ENCODE measurements at regions not wholly inside any gene's neighbourhood (a gene's known extent, or its start where the extent isn't known, plus 50 kb on each side); places are given as distances from the start of the nearest gene placed in this dataset.

GRCh38 chr6:166688901-166689300 lies 61.9 kb upstream of the RPS6KA2 start:
- no peaks in the 10 kb centered on the region for H3K27me3 ChIP-seq
- intact Hi-C loops (cut with DNase I) = no loop called here
- no peaks in the 10 kb centered on the region for H3K9me3 ChIP-seq
- 89 to 93% methylated on average over 9 of the region's 9 CpGs for WGBS, 2 donors
- H3K27ac ChIP-seq = no peak overlapping the region
- H3K4me1 ChIP-seq = peaks cover 0 to 13% (median 6%) of the 10 kb centered on the region in 4 donors
- H3K36me3 ChIP-seq = no peaks in the 10 kb centered on the region
- DNase-seq = no peak
- TF ChIP-seq CTCF (IDR thresholded peaks at IDR 0.05) = no peak
- H3K4me3 ChIP-seq = no peak overlapping the region

DNA sequence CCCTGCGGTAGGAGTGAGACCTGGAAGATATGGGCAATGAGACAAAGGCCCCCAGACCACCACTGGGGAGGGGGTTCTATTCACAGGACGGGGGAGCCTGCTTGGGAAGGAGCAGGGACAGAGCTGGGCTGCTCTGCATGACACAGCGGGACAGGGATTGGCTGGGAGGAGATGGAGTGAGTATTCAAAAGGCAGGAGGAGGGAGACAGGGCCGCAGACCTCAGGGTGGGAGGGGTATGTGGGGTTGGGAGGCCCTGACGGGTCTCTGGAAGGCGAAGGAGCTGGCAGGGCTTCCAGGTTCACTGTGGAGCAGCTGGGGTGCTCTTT lies 60.8 kb upstream of the RPS6KA2 start:
- Histone ChIP-seq H3K9me3 (no peaks in the 10 kb centered on the region), H3K36me3 (no peaks in the 10 kb centered on the region), H3K27ac (no peak overlapping the region), H3K27me3 (no peaks in the 10 kb centered on the region), H3K4me3 (no peak overlapping the region), H3K4me1 (peaks cover 0 to 13% (median 6%) of the 10 kb centered on the region in 4 donors)
- intact Hi-C loops (cut with DNase I) = no loop called here
- DNase-seq = no peak
- 52 to 67% methylated on average over 6 of the region's 6 CpGs for WGBS, 2 donors
- TF ChIP-seq POLR2AphosphoS5 (IDR thresholded peaks at IDR 0.05) (no peak), POLR2A (IDR thresholded peaks at IDR 0.05) (no peak), EP300 (IDR thresholded peaks at IDR 0.05) (no peak), CTCF (IDR thresholded peaks at IDR 0.05) (no peak)

DNA sequence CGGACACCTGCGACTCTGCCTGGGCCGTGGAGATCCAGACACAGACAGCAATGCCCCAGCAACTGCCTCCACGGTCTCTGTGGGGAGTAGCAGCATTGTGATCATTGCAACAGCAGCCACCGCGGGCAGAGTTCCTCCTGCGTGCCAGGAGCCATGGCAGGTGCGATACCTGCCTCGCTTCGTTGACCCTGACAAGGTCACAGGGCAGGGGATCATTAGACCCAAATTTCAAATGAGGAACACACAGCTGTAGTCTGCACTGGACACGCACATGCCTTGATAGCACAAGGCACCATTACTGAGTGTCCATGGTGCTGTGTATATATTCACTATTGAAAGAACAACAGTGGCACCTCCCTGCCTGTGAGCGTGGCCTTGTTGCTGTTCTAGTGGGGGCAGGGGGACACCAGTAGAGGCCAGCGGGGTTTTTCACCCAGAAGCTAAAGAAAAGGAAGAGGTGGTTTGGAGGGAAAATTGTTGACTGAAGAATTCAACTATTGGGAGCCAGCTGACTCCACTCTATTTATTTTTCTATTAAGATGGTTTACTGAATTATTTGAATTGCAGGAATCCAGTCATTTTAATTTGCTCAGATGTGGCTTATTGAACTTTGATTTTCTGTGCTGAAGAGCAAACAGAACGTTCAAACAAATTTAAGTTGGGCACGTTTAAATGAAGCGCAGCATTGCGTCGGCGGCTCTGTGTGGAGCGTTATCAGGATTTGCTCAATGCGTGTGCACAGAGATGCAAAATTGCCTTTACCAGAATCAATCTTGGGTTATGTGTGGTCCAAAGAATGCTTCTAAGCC lies 60.2 kb upstream of the RPS6KA2 start:
- no peaks in the 10 kb centered on the region for H3K9me3 ChIP-seq
- H3K27me3 ChIP-seq = no peaks in the 10 kb centered on the region
- DNase-seq = no peak
- WGBS, 2 donors = 60 to 74% methylated on average over 21 of the region's 21 CpGs
- no peaks in the 10 kb centered on the region for H3K36me3 ChIP-seq
- H3K27ac ChIP-seq = no peak overlapping the region
- no peak overlapping the region for H3K4me3 ChIP-seq
- TF ChIP-seq POLR2AphosphoS5 (IDR thresholded peaks at IDR 0.05) (no peak), CTCF (IDR thresholded peaks at IDR 0.05) (no peak), POLR2A (IDR thresholded peaks at IDR 0.05) (no peak), EP300 (IDR thresholded peaks at IDR 0.05) (no peak)
- intact Hi-C loops (cut with DNase I) = no loop called here
- H3K4me1 ChIP-seq = peaks cover 0 to 13% (median 6%) of the 10 kb centered on the region in 4 donors

DNA sequence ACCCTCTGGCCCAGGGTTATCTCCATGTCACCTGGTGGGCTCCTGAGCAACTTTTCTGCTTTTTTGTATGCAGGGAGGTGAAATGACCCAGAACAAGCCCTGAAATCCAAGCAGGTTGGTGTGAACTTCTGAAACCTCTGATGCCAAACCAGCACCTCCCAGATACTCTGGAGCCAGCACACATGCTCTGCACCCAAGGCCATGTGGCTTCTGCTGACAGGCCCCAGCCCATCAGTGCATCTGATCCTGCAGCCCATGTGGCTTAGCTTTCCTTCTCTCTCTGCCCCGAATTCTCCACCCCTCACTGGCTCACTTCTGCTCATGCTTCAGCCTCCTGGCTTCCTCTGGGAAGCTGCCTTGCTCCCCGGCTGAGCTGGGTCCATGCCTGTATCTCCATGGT lies 59.3 kb upstream of the RPS6KA2 start:
- intact Hi-C loops (cut with DNase I) = no loop called here
- H3K27ac ChIP-seq = no peak overlapping the region
- 80 to 88% methylated on average over 2 of the region's 2 CpGs for WGBS, 2 donors

More for the DNA sequence above, 59.3 kb upstream of the RPS6KA2 start:
- H3K4me3 ChIP-seq = no peak overlapping the region
- no peak for TF ChIP-seq POLR2AphosphoS5 (IDR thresholded peaks at IDR 0.05)
- no peak for TF ChIP-seq EP300 (IDR thresholded peaks at IDR 0.05)
- no peak for TF ChIP-seq CTCF (IDR thresholded peaks at IDR 0.05)
- no peak for DNase-seq
- H3K4me1 ChIP-seq = peaks cover 0 to 6% (median under 1%) of the 10 kb centered on the region in 4 donors
- H3K9me3 ChIP-seq = no peaks in the 10 kb centered on the region
- no peaks in the 10 kb centered on the region for H3K27me3 ChIP-seq
- no peaks in the 10 kb centered on the region for H3K36me3 ChIP-seq
